ENCODE measurements at regions not wholly inside any gene's neighbourhood (a gene's known extent, or its start where the extent isn't known, plus 50 kb on each side); places are given as distances from the start of the nearest gene placed in this dataset.

GRCh38 chr1:25091658-25092057 lies 140.6 kb downstream of the SYF2 start:
- no peak for TF ChIP-seq CTCF (IDR thresholded peaks at IDR 0.05)
- no peak for TF ChIP-seq POLR2A (IDR thresholded peaks at IDR 0.05)
